SU-DHL-6 (cell line): ENCODE measurements at regions not wholly inside any gene's neighbourhood (a gene's known extent, or its start where the extent isn't known, plus 50 kb on each side); places are given as distances from the start of the nearest gene placed in this dataset.
"Not testable (repeated sequence)": the region's sequence is repeated elsewhere in the genome, so short reads cannot be mapped to it uniquely, and the experiment has no call there.

ENCODE experiments used
- H2AFZ ChIP-seq: fragments of 200-600 bp; sonication (generic); 2 replicates; pipeline ENCODE4 v1.6.1; 2014; ENCODE audit warnings: low read depth, mild to moderate bottlenecking, moderate library complexity, mixed read lengths, antibody characterized with exemption, low read length; ENCODE audit not compliant: severe bottlenecking
- H3F3A ChIP-seq: fragments of 200-600 bp; shearing (Covaris generic); 2 replicates; pipeline ENCODE4 v1.6.0; 2016; ENCODE audit warnings: antibody characterized with exemption, mild to moderate bottlenecking; ENCODE audit not compliant: insufficient read depth
- H3K27ac ChIP-seq: fragments of 200-600 bp; sonication (generic); 2 replicates; pipeline ENCODE4 v1.5.1; 2016; ENCODE audit warnings: low read depth, mild to moderate bottlenecking, low read length, moderate library complexity, mixed read lengths
- H3K27me3 ChIP-seq: fragments of 200-600 bp; sonication (generic), shearing (Covaris generic); 2 replicates; pipeline ENCODE4 v1.6.0; 2014; ENCODE audit warnings: mild to moderate bottlenecking, low read length
- H3K36me3 ChIP-seq: fragments of 200-600 bp; sonication (generic); 2 replicates; pipeline ENCODE4 v1.6.1; 2014; ENCODE audit warnings: mild to moderate bottlenecking, low read length, mixed read lengths
- H3K4me2 ChIP-seq: fragments of 300-600, 200-600 bp; shearing (Covaris generic), sonication (generic); 2 replicates; pipeline ENCODE4 v1.6.0; 2014; ENCODE audit warnings: low read length, low read depth, mild to moderate bottlenecking; ENCODE audit not compliant: poor library complexity, severe bottlenecking
- H3K4me3 ChIP-seq: fragments of 200-600 bp; sonication (generic); 2 replicates; pipeline ENCODE4 v1.5.1; 2014; ENCODE audit warnings: antibody characterized with exemption, low read length, mild to moderate bottlenecking, mixed read lengths; ENCODE audit not compliant: insufficient read depth, poor library complexity, severe bottlenecking
- H3K79me2 ChIP-seq: fragments of 200-600 bp; sonication (generic); 2 replicates; pipeline ENCODE4 v1.6.1; 2014; ENCODE audit warnings: mild to moderate bottlenecking, low read length, moderate library complexity; ENCODE audit not compliant: insufficient read depth
- H3K9ac ChIP-seq: fragments of 200-600 bp; sonication (generic); 2 replicates; pipeline ENCODE4 v1.7.0; 2014; ENCODE audit warnings: mild to moderate bottlenecking, low read length
- H3K9me2 ChIP-seq: fragments of 200-600 bp; sonication (generic); replicated peaks from 2 replicates; pipeline ENCODE4 v1.6.1; 2014; ENCODE audit warnings: low read length; ENCODE audit not compliant: insufficient read depth
- H3K9me3 ChIP-seq: fragments of 200-600 bp; sonication (generic); 2 replicates; pipeline ENCODE4 v1.6.1; 2014; ENCODE audit warnings: low read length, mixed read lengths; ENCODE audit not compliant: insufficient read depth
- H4K20me1 ChIP-seq: fragments of 200-600 bp; sonication (generic); 2 replicates; pipeline ENCODE4 v1.6.1; 2014; ENCODE audit warnings: low read depth, mild to moderate bottlenecking, antibody characterized with exemption, low read length, moderate library complexity, mixed read lengths
- EZH2phosphoT487 ChIP-seq: fragments of 200-600 bp; sonication (generic), shearing (Covaris generic); conservative IDR thresholded peaks from 2 replicates; pipeline ENCODE4 v1.6.1; 2018; ENCODE audit warnings: mild to moderate bottlenecking, antibody characterized with exemption, low read length, moderate library complexity, mixed read lengths
- TF ChIP-seq, protein P1 (sequence below): fragments of 200-600 bp; sonication (generic); IDR thresholded peaks from one replicate; pipeline ENCODE4 v1.5.1; 2017; ENCODE audit warnings: antibody characterized with exemption, mild to moderate bottlenecking, low read length, moderate library complexity; ENCODE audit not compliant: insufficient read depth, poor library complexity, severe bottlenecking

- TF ChIP-seq, protein P1, sequence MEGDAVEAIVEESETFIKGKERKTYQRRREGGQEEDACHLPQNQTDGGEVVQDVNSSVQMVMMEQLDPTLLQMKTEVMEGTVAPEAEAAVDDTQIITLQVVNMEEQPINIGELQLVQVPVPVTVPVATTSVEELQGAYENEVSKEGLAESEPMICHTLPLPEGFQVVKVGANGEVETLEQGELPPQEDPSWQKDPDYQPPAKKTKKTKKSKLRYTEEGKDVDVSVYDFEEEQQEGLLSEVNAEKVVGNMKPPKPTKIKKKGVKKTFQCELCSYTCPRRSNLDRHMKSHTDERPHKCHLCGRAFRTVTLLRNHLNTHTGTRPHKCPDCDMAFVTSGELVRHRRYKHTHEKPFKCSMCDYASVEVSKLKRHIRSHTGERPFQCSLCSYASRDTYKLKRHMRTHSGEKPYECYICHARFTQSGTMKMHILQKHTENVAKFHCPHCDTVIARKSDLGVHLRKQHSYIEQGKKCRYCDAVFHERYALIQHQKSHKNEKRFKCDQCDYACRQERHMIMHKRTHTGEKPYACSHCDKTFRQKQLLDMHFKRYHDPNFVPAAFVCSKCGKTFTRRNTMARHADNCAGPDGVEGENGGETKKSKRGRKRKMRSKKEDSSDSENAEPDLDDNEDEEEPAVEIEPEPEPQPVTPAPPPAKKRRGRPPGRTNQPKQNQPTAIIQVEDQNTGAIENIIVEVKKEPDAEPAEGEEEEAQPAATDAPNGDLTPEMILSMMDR = no peak
- TF ChIP-seq EZH2phosphoT487 = no peak
- no peaks in the 10 kb centered on the region for H3K27me3 ChIP-seq
Observed at GRCh38 chr12:115866909-115867525, 410.5 kb downstream of the MED13L start.

GRCh38 chr12:115866281-115866680 lies 411.2 kb downstream of the MED13L start:
- H3K9ac ChIP-seq, H2AFZ ChIP-seq, H3K27me3 ChIP-seq, H3K4me2 ChIP-seq, H3K9me3 ChIP-seq, H3K27ac ChIP-seq, H3K79me2 ChIP-seq, H4K20me1 ChIP-seq, H3K9me2 ChIP-seq, H3F3A ChIP-seq, H3K4me3 ChIP-seq, H3K36me3 ChIP-seq: not testable (repeated sequence)

More at GRCh38 chr12:115866909-115867525, 410.5 kb downstream of the MED13L start:
- H3K9ac ChIP-seq = no peak overlapping the region
- no peak overlapping the region for H3K4me2 ChIP-seq
- no peak overlapping the region for H3K4me3 ChIP-seq
- no peaks in the 10 kb centered on the region for H3K9me3 ChIP-seq
- no peaks in the 10 kb centered on the region for H3K36me3 ChIP-seq
- H3K79me2 ChIP-seq = no peaks in the 10 kb centered on the region
- H2AFZ ChIP-seq = no peak overlapping the region
- no peaks in the 10 kb centered on the region for H3K9me2 ChIP-seq
- no peak overlapping the region for H3K27ac ChIP-seq
- no peaks in the 10 kb centered on the region for H3F3A ChIP-seq
- no peaks in the 10 kb centered on the region for H4K20me1 ChIP-seq

- no peaks in the 10 kb centered on the region for H3K36me3 ChIP-seq
- H3K4me3 ChIP-seq = no peak overlapping the region
- no peaks in the 10 kb centered on the region for H3K79me2 ChIP-seq
- no peak overlapping the region for H3K4me2 ChIP-seq
- H3K9me3 ChIP-seq = no peaks in the 10 kb centered on the region
- no peaks in the 10 kb centered on the region for H3F3A ChIP-seq
- no peaks in the 10 kb centered on the region for H3K27me3 ChIP-seq
- no peak overlapping the region for H3K9ac ChIP-seq
- H4K20me1 ChIP-seq = no peaks in the 10 kb centered on the region
- TF ChIP-seq, protein P1 = no peak
- no peak for TF ChIP-seq EZH2phosphoT487
- no peak overlapping the region for H2AFZ ChIP-seq
- no peaks in the 10 kb centered on the region for H3K9me2 ChIP-seq
- H3K27ac ChIP-seq = no peak overlapping the region
Observed at GRCh38 chr12:115864396-115864795, 413.1 kb downstream of the MED13L start.

- TF ChIP-seq, protein P1 = no peak
- TF ChIP-seq EZH2phosphoT487 = no peak
- no peaks in the 10 kb centered on the region for H3K9me2 ChIP-seq
- no peak overlapping the region for H3K4me3 ChIP-seq
- no peaks in the 10 kb centered on the region for H3K9me3 ChIP-seq
- no peak overlapping the region for H2AFZ ChIP-seq
- no peak overlapping the region for H3K9ac ChIP-seq
- no peaks in the 10 kb centered on the region for H3F3A ChIP-seq
- no peaks in the 10 kb centered on the region for H3K36me3 ChIP-seq
- H3K27ac ChIP-seq = no peak overlapping the region
- H3K27me3 ChIP-seq = no peaks in the 10 kb centered on the region
- H3K4me2 ChIP-seq = no peak overlapping the region
- no peaks in the 10 kb centered on the region for H3K79me2 ChIP-seq
- H4K20me1 ChIP-seq = no peaks in the 10 kb centered on the region
Observed at GRCh38 chr12:115860619-115861018, 416.9 kb downstream of the MED13L start.
